IPS-11a (cell line): ENCODE measurements at regions not wholly inside any gene's neighbourhood (a gene's known extent, or its start where the extent isn't known, plus 50 kb on each side); places are given as distances from the start of the nearest gene placed in this dataset.
"Not testable (repeated sequence)": the region's sequence is repeated elsewhere in the genome, so short reads cannot be mapped to it uniquely, and the experiment has no call there.

Experiments used
- H3K4me3 ChIP-seq: one replicate; pipeline ENCODE4 v1.5.1; 2013; ENCODE audit warnings: low read depth, low read length, control low read depth

DNA sequence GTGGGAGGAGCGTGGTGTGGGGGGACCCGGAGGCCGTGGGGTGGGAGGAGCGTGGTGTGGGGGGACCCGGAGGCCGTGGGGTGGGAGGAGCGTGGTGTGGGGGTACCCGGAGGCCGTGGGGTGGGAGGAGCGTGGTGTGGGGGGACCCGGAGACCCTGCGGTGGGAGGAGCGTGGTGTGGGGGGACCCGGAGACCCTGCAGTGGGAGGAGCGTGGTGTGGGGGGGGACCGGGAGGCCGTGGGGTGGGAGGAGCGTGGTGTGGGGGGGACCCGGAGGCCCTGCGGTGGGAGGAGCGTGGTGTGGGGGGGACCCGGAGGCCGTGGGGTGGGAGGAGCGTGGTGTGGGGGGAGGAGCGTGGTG is 203.5 kb downstream of the DLL1 start:
- H3K4me3 ChIP-seq: not testable (repeated sequence)

DNA sequence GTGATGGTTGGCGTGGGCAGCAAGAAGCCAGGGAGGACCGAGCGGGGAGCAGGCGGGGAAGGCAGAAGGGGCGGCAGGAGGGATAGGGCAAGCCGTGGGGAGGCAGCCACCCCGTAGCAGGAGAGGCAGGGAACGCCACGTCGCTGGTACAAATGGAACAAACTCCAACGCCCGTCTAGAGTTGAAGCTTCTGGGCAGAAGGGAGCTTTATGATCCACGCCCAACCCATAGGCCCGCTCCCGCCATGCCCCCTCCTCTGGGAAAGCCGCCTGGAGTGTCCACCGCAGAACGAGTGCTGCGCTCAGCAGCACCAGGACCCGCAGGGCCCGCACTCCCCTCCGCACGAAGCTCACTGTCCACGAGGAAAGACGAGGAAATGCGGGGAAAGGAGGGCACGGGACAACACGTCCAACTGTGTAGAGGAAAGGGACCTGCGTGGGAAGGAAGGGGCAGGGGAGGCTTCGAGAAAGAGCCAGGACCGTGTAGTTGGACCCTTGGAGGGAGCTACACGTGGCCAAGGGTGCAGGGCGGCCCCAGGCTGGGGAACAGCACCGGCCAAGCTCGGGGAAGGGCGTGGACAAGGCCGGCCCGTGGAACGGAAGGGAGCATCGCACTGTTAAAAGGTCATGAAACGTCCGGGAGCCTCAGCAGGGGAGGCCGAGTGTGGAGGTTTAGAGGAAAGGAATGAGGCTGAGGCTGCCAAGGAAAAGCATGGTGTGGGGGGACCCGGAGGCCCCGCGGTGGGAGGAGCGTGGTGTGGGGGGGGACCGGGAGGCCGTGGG is 204.0 kb downstream of the DLL1 start:
- H3K4me3 ChIP-seq: no peak overlapping the region

DNA sequence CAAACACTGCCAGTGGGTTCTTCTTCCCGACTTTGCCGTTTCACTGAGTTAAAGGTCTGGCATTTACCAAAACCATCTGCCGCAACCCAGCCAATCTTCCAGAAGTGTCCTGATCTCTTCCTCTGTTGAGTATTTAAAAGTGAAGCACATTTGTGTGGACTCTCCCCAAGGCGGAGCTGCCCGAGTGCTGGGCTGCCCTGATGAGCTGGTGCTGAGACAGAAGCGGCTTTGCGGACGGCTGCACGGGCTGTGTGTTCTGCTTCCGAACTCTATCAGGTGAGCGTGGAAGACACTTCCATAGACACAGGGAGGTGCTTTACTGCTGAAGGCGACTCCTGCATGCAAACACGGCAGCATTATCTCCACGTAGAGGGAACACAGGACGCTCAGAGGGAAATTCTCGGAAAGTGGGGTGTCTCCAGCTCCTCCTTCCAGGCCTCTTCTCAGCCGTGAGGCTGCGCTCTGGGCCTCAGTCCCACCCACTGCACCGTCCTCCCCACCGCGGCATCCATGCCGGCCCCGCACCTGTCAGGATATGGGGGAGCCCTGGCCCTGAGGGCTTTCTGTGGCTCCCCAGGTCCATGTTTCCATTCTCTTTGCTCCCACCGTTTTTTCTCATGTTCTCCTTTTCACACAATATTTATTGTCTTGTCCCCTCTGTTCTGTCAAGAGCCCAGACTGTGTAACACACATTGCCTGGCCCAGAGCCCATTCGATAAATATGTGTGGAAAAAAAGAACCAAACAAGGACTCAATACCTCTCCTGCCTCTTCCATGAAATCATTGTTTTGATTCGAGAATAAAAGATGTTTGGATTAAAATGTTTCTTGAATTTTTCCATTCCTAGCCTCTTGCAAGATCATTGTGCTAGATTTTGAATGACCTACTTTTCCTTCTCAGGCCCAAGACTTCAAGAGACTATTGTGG is 205.1 kb downstream of the DLL1 start:
- H3K4me3 ChIP-seq: no peak overlapping the region

DNA sequence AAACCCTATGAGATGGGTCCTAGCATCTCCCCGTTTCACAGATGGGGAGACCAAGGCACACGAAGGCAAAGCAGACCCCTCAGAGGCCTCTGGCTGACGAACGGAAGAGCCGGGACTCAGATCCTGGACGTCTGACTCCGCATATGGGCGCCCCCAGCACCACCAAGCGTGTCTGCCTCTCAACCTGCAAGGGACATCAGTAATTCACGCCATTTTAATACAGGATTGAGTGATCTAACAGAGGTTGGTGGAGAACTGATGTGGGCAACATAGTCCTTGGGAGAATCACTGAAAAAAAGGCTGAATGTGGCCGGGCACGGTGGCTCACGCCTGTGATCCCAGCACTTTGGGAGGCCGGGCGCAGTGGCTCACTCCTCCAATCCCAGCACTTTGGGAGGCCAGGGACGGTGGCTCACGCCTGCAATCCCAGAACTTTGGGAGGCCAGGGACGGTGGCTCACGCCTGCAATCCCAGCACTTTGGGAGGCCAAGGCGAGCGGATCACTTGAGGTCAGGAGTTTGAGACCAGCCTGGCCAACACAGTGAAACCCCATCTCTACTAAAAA is 206.6 kb downstream of the DLL1 start:
- no peak overlapping the region for H3K4me3 ChIP-seq

DNA sequence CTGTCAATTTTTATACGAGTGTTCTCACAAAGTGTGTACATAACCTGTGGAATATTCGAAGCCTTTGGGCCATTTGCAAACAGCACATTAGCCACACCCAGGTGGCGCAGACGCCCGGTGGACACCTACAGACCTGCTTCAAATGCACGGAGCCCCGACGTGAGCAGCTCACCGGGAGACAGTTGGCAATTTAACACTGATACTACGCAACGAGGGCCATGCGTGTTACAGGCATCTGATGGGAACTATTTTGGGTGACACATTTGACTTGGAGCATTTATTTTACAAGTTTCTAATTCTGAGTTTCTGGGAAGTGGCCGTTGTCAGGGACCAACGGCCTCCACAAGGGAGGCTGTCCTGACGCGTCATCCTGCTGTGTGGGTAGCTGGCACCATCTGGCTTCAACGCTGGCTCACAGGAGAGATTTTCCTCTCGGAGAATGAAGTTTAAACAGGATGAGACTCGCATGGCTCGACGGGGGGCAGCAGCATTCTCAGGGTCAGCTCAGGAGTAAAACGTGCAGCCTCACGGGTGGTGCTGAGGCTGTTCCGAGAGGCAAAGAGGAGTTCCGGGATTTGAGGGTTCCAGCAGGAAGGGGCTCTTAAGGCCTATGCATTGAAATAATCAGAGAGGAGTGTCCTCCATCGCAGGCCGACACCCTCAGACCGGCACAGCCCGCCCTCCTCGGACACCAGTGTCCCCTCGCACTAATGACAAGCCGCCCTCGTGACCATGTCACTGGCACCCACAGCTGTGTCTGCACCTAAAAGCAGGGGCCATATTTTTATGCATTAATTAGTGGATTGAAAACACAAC is 207.4 kb downstream of the DLL1 start:
- no peak overlapping the region for H3K4me3 ChIP-seq

DNA sequence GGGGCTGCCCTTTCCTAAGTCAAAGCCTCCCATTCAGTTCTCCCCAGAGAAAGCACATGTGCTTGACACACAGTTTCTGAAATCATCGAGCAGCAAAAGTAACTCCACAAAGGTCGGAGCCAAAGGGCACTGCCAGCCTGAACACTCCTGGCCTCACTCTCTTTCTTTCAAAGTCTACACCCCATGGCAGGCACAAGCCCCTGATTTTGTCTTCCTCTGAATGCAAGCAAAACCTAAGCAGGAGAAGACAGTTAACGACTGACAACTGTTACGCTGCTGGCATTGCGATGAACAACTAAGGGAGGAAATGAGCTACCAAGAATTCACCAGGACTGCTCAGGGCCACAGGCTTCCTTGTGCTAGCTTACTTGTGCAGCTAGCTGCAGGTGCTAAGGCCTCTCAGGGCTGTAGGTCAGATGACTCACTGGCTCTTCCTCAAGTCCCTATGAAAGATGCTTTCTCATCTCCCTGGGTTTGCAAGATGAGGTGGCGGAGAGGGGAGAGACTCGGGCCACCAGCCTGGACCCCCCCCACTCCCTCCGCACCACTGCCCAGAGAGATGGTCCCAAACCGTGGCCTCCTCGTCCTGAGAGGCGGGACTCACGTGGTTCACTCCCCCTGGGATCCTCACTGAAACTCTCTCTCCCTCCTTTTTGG is 208.2 kb downstream of the DLL1 start:
- no peak overlapping the region for H3K4me3 ChIP-seq

DNA sequence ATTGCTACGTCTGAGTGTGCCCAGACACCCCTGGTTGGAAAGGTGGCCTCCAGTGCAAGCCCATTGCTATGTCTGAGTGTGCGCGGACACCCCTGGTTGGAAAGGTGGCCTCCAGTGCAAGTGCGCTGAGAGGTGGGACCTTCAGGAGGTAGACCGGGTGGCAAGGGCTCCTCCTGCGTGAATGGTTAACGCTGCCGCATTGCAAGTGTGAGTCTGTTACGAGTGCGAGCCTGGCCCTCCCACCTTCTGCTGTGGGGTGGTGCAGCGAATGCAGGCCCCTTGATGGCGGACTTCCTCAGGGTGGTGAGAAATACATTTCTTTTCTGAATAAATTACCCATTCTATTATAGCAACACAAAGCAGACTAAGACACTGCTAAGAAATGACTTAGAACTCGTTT is 208.8 kb downstream of the DLL1 start:
- H3K4me3 ChIP-seq: no peak overlapping the region

DNA sequence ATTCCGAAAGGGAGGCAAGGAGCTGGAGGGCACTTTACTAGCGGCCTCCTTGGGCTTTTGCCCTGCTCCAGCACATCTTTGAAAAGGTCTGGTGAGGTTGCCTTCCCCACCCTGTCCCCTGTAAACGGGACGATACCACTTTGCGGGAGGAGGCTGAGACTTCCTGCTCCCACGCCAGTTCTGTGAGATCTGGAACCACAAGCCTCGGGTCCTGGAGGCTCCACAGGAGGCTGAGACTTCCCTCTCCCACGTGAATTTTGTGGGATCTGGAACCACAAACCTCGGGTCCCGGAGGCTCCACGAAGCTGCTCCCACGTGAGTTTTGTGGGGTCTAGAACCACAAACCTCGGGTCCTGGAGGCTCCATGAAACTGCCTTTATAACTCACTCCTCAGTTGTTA is 209.3 kb downstream of the DLL1 start:
- no peak overlapping the region for H3K4me3 ChIP-seq

DNA sequence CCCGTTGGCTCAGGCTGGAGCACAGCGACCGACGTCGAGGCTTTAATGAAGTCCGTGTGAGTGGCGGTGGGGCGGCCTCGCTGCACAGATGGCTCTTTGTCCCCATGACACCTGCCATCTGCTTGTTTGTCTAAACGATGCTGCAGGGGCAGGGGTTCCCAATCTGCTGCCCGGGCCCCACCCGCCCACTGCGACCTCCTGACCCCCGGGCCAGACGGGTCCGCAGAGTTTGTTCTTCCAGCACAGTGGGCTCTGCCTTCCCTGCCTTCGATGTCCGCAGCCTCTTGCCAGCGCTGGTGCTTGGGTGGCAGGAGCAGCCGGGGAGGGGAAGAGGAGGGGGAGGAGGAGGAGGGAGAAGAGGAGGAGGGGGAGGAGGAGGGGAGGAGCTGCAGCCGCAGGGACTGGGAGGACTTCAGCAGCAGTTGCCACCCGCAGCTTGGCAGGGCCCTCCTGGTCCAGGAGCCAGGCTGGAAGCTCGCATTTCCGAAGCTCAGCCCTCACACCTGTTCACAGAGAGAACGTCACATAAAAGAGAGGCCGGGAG is 210.0 kb downstream of the DLL1 start:
- no peak overlapping the region for H3K4me3 ChIP-seq

DNA sequence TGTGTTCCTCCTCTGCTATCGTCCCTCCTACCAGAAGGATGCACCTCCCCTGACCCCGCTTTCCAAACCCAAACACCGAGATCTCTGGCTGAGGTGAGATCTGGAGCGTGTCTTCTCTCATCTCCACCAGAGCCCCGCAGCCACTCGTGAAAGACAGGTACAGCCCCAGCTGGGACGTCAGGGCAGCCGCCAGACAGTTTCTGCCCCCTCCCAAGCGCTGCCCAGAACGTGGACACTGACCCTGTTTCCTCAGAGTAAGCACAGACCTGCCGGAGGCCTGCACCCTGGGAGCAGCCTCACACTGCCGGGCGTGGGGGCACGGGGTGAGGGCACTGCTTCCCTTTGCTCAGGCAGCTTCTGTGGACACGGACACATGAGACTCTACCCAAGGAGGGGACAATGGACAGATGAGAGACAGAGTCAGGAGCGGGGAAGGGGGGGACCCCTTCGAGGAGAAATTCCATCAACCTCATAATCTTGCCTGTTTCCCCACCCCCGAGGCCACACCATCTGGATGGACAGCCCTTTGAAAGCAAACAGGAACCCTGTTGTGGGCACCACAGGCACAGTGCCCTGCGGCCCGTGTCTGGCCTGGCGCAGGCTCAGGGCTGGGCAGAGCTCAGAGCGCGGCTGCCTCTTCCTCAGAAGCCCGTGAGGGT is 210.6 kb downstream of the DLL1 start:
- no peak overlapping the region for H3K4me3 ChIP-seq

DNA sequence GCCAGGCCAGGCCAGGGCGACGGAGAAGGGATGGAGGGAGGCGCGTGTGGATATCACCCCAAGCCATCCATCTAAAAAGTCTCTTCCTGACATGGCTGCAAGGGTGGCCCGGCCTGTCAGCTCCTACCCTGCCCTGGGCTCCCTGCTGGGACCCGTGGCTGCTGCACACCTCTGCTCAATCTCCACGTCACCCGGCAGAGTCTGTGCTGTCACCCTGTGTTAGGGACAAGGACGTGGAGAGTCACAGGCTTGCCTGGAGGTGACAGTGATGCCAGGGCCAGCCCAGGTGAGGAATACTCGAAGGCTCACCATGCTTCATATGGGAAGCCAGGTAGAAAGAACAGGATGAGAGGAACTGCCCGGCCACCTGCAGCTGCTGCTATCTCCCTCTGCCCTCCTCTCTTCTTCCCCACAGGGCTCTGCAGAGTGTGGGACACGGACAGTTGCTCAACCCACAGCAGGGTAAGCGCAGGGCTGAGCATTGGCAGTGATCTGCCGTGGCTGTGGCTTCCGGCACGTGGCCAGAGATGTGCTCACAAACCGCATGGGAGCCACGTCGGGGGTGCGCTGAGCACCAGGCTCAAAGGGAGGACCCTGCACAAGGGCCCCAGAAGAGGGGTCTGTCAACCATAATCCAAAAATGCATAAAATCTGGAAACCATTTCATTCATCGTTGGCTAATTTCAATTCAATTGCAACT is 214.3 kb downstream of the DLL1 start:
- no peak overlapping the region for H3K4me3 ChIP-seq

DNA sequence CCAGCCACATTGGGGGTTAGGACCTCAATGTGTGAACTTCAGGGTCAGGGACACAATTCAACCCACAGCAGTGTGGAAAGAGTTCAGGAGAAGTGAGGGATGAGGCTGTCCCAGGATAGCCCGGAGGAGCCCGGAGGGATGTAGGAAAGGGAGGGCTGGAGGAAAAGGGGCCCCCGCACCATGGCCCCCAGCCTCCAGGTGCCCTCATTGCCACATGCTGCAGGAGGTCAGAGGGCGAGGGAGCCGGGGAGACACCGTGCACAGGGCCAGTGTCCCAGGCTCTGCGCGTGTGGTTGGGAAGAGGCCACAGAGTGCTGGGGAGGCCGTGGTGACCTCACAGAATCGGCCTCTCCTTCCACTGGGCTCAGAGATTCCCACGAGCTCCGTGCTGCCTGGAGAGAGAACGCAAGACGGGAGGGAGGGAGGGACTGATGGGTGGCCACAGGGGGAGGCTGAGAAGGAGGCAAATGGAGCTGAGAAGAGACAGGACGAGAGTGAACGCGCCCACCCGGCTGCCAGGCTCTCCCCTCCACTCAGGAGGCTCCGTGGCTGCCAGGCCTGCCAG is 215.1 kb downstream of the DLL1 start:
- no peak overlapping the region for H3K4me3 ChIP-seq

DNA sequence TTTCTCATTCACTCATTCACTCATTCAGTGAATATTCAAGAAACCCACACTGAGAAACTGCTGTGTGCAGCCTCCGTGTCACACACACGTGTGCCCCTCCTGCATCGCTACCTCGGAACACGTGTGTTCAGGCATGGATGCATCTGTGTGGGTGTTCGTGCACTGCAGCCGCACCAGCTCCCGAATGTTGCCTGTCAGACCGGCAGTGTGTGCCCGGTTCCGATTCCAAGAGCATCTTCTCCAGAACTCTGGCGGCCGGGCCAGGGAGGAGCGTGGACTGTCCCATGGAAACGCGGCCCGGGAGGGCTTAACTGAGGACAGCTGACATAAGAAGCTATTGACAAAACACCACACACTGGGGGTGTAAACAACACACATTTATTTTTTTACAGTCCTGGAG is 216.0 kb downstream of the DLL1 start:
- H3K4me3 ChIP-seq: no peak overlapping the region

DNA sequence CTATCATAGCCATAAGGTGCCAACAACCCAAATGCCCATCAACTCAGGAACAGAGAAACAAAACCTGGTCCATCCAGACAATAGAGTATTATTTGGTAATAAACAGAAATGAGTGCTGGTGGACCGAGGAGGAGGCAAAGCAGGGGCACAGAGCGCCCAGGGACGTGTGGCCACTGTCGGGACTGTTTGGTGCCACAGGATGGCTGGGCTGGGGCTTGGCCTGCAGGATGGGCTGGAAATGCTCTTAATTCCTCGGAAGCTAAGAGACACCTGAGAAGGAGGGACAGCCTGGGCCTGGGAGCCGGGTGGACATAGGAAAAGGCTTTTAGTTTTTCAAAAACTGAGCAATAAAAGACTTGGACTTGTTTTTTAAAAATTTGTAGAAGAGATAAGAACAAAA is 216.4 kb downstream of the DLL1 start:
- no peak overlapping the region for H3K4me3 ChIP-seq

DNA sequence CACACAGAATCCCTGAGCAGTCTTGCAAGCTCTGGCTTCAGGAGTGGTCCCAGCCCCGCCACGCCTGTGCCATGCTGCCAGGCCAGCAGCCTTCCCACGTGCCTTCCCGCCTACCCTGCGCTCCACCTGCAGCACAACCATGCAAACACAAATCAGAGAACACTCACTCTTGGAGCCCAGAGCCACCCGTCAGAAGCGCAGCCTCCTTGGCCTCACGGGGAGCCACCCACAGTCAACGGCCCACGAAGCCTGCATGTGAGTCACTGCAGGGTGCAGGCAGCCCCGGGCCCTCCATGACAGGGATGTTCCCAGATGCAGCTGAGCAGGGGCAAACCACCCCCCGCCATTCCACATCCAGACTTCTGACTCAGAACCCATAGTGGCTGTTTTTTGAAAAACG is 217.0 kb downstream of the DLL1 start:
- no peak overlapping the region for H3K4me3 ChIP-seq

DNA sequence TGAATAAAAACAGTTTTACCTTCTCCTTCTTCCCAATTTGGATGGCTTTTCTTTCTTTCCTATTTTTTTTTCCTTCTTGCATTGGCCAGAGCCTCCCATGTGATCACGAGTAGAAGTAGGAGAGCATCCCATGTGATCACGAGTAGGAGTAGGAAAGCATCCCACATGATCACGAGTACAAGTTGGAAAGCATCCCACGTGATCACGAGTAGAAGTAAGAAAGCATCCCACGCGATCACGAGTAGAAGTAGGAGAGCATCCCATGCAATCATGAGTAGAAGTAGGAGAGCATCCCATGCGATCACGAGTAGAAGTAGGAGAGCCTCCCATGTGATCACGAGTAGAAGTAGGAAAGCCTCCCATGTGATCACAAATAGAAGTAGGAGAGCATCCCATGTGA is 218.6 kb downstream of the DLL1 start:
- H3K4me3 ChIP-seq: no peak overlapping the region

DNA sequence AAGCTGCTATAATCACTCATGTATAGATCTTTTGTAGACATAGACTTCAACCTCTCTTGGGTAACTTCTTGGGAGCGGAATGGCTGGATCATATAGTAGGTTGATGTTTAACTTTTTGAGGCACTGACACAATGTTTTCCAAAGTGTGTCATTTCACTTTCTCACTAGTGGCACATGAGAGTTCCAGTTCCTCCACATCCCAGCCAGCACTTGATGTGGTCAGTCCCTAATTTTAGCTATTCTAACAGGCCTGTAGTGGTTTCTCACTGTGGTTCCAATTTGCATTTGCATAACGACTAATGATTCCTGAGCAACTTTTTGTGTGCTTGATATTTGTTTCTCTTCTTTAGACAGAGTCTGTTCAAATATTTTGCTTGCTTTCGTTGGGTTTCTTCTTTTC is 221.3 kb downstream of the DLL1 start:
- no peak overlapping the region for H3K4me3 ChIP-seq

DNA sequence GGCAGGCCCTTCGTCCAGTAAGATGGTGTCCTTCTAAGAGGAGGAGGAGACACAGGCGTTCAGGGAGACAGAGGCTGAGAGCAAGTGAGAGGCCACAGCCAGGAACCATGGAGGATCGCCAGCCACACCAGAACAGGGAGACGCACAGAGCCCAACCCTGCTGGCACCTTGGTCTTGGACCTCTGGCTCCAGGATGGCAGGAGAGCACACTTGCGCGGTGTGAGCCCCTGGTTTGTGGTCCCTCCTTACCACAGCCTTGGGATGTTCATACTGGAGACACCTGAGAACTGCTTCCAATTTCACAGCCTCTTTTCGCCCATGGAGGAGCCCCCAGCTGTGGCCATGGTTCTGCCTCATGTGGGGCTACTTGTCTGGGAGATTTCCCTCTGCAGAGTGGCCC is 222.4 kb downstream of the DLL1 start:
- no peak overlapping the region for H3K4me3 ChIP-seq

DNA sequence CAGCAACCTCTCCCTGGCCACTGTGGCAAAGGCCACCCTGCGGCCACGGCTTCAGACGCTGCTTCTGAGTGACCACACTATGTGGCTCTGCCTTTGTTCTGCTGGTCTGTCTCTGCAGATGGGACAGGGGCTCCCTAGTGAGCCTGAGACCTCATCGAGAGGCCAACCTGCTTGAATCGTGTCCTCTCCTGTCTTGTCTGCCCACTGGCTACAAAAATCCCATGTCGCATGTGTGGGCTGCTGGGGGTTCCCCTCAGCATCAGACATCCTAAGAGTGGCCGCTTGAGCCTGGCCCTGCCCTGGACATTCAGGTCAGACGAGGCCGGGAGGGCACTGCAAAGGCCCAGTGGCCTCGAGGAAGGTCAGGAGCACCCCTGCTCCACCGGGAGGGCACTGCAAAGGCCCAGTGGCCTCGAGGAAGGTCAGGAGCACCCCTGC is 222.9 kb downstream of the DLL1 start:
- H3K4me3 ChIP-seq: no peak overlapping the region
